HEK293T (cell line): ENCODE measurements at regions not wholly inside any gene's neighbourhood (a gene's known extent, or its start where the extent isn't known, plus 50 kb on each side); places are given as distances from the start of the nearest gene placed in this dataset.

ENCODE experiments used
- BHLHE40 ChIP-seq: fragments of 450-650 bp; IDR thresholded peaks from 2 replicates; pipeline ENCODE4 v1.6.1; 2016; ENCODE audit warnings: mild to moderate bottlenecking, moderate library complexity, borderline replicate concordance
- CTBP1 ChIP-seq: fragments of 450-650 bp; IDR thresholded peaks from 2 replicates; pipeline ENCODE4 v1.6.1; 2016; ENCODE audit warnings: borderline replicate concordance
- ELF4 ChIP-seq: fragments of 450-650 bp; IDR thresholded peaks from 2 replicates; pipeline ENCODE4 v1.6.1; 2017; ENCODE audit warnings: antibody characterized with exemption
- FOXA1 ChIP-seq: fragments of 450-650 bp; IDR thresholded peaks from 2 replicates; pipeline ENCODE4 v1.6.1; 2016; ENCODE audit warnings: mild to moderate bottlenecking
- FOXK2 ChIP-seq: fragments of 450-650 bp; IDR thresholded peaks from 2 replicates; pipeline ENCODE4 v1.6.1; 2016; ENCODE audit warnings: mild to moderate bottlenecking
- FOXM1 ChIP-seq: fragments of 450-650 bp; IDR thresholded peaks from 2 replicates; pipeline ENCODE4 v1.6.1; 2017; ENCODE audit warnings: mild to moderate bottlenecking, borderline replicate concordance
- HDGF ChIP-seq: fragments of 450-650 bp; IDR thresholded peaks from 2 replicates; pipeline ENCODE4 v1.6.1; 2017; ENCODE audit warnings: antibody characterized with exemption, borderline replicate concordance
- LEF1 ChIP-seq: fragments of 450-650 bp; IDR thresholded peaks from 2 replicates; pipeline ENCODE4 v1.6.1; 2017; ENCODE audit warnings: mild to moderate bottlenecking, borderline replicate concordance
- NFRKB ChIP-seq: fragments of 450-650 bp; IDR thresholded peaks from 2 replicates; pipeline ENCODE4 v1.6.1; 2016; ENCODE audit warnings: mild to moderate bottlenecking, moderate library complexity
- SP1 ChIP-seq: fragments of 450-650 bp; IDR thresholded peaks from 2 replicates; pipeline ENCODE4 v1.6.1; 2017
- SUZ12 ChIP-seq: fragments of 450-650 bp; IDR thresholded peaks from 2 replicates; pipeline ENCODE4 v1.6.1; 2016; ENCODE audit warnings: mild to moderate bottlenecking
- TARDBP ChIP-seq: fragments of 450-650 bp; IDR thresholded peaks from 2 replicates; pipeline ENCODE4 v1.6.1; 2016
- ZNF384 ChIP-seq: fragments of 450-650 bp; IDR thresholded peaks from 2 replicates; pipeline ENCODE4 v1.6.1; 2016

GRCh38 chr17:68698746-68699145 is 97.6 kb upstream of the FAM20A start:
- TF ChIP-seq BHLHE40 (no peak), SP1 (no peak), ZNF384 (no peak), TARDBP (no peak), FOXK2 (no peak), HDGF (no peak), FOXM1 (no peak), CTBP1 (no peak), FOXA1 (no peak), SUZ12 (no peak), ELF4 (no peak), LEF1 (no peak), NFRKB (no peak)
